ENCODE measurements at regions not wholly inside any gene's neighbourhood (a gene's known extent, or its start where the extent isn't known, plus 50 kb on each side); places are given as distances from the start of the nearest gene placed in this dataset.
"Not testable (repeated sequence)": the region's sequence is repeated elsewhere in the genome, so short reads cannot be mapped to it uniquely, and the experiment has no call there.

DNA sequence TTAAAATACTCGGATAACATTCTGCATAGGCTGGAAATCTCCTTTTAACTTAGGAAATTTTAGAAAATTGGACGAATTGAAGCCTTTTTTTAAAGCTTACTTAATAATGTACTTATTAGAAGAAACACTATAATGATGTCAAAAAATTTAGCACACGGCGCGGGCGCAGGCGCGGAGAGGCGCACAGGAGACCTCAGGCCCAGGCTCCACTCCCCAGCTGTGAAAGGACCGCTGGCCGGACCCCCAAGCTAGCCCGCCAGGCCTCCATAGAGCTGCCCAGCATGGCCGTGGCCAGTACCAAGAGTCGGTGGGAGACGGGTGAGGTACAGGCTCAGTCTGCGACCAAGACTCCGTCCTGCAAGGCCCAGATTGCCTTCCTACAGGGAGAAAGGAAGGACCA is 78.8 kb upstream of the PABPC3 start:
- TF ChIP-seq, protein P1, sequence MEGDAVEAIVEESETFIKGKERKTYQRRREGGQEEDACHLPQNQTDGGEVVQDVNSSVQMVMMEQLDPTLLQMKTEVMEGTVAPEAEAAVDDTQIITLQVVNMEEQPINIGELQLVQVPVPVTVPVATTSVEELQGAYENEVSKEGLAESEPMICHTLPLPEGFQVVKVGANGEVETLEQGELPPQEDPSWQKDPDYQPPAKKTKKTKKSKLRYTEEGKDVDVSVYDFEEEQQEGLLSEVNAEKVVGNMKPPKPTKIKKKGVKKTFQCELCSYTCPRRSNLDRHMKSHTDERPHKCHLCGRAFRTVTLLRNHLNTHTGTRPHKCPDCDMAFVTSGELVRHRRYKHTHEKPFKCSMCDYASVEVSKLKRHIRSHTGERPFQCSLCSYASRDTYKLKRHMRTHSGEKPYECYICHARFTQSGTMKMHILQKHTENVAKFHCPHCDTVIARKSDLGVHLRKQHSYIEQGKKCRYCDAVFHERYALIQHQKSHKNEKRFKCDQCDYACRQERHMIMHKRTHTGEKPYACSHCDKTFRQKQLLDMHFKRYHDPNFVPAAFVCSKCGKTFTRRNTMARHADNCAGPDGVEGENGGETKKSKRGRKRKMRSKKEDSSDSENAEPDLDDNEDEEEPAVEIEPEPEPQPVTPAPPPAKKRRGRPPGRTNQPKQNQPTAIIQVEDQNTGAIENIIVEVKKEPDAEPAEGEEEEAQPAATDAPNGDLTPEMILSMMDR (IDR thresholded peaks at IDR 0.05), result not testable (repeated sequence)
- TF ChIP-seq POLR2A, POLR2AphosphoS5 (IDR thresholded peaks at IDR 0.05): not testable (repeated sequence)

Measured in suprapubic skin (tissue), 4 donors.